ENCODE measurements at regions not wholly inside any gene's neighbourhood (a gene's known extent, or its start where the extent isn't known, plus 50 kb on each side); places are given as distances from the start of the nearest gene placed in this dataset.
"Not testable (repeated sequence)": the region's sequence is repeated elsewhere in the genome, so short reads cannot be mapped to it uniquely, and the experiment has no call there.

GRCh38 chr13:44744880-44745633 is 168.9 kb upstream of the TSC22D1 start:
- DNase-seq, result no peak

DNA sequence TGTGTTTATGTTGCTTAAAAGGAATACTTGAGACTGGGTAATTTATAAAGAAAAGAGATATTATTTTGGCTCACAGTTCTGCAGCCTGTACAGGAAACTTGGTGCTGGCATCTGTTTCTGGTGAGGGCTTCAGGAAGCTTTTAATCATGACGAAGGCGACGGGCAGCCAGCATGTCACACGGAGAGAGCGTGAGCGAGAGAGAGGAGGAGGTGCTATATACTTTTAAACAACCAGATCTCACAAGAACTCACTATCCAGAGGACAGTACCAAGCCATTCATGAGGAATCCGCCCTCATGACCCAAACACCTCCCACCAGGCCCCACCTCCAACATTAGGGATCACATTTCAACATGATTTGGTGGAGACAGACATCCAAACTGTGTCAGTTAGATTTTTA is 163.4 kb upstream of the TSC22D1 start:
- no peak for DNase-seq

DNA sequence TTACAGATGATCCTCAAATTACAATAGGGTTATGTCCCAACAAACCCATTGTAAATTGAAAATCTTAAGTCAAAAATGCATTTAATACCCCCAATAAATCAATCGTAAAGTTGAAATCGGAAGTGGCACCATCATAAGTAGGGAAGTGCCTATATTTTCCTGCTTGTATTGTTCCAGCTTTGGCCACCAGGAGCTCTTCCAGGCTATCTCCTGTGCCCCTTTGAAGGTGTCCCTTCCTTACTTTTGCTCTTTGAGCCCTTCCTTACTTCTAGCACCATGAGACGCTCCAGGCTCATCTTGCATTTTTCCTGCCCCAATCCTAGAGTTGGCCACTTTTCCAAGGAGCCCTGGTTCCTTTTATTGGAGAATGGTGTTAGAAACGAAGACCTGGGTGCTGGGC is 163.0 kb upstream of the TSC22D1 start:
- DNase-seq, result no peak

DNA sequence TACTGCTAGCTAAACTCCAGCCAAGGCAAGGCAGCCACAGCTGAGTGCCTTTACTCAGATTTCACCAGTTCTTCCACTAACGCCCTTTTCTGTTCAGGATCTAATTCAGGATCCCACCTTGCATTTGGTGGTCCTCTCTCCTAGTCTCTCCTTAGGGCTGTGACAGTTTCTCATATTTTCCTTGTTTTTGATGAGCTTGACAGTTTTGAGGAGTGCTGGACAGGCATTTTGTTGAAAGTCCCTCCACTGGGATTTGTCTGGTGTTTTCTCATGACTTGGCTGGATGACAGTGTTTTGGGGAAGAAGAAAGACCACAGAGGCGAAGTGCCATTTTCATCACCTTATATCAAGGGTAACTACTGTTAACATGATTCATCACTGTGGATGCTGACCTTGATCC is 162.3 kb upstream of the TSC22D1 start:
- no peak for DNase-seq

- DNase-seq, result no peak
Observed at GRCh38 chr13:44735806-44736205, 159.7 kb upstream of the TSC22D1 start.

GRCh38 chr13:44734201-44734707 is 158.1 kb upstream of the TSC22D1 start:
- DNase-seq, result no peak

GRCh38 chr13:44732503-44733098 is 156.5 kb upstream of the TSC22D1 start:
- DNase-seq, result no peak

- DNase-seq, result no peak
Observed at GRCh38 chr13:44730851-44731250, 154.7 kb upstream of the TSC22D1 start.

- DNase-seq, result no peak
Observed at GRCh38 chr13:44730099-44730498, 154.0 kb upstream of the TSC22D1 start.

GRCh38 chr13:44727591-44727990 is 151.5 kb upstream of the TSC22D1 start:
- DNase-seq, result not testable (repeated sequence)

DNA sequence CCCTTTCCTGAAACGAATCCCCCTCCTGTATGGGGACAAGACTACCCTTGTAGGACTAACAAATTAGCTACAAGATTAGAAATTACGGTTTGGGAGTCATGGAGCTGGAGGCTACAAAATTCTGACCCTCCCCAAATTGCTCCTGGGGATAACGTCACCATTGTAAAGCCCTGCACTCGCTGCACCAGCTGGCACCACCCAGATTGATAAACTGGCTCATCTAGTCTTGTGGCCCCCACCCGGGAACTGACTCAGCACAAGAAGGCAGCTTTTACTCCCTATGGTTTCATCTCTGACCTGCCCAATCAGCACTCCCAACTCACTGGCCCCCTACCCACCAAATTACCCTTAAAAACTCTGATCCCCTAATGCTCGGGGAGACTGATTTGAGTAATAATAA is 150.6 kb upstream of the TSC22D1 start:
- DNase-seq, result no peak

DNA sequence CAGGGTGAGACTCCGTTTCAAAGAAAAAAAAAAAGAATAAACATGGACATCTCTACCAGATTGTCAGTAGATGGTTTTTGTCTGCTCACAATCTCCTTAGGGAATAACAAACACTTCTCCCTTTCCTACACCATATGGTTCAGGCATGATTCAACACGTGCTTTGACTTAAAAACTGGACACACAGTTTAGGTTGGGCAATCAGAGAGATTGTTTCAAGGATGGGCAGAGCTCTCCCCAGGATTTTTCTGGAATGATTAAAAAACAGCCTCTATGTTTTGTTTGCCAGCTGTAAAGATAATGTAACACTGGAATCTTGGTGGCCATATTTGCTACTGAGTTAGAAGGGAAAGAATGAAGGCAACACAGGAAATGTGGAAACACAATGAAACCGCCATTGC is 150.1 kb upstream of the TSC22D1 start:
- no peak for DNase-seq

DNA sequence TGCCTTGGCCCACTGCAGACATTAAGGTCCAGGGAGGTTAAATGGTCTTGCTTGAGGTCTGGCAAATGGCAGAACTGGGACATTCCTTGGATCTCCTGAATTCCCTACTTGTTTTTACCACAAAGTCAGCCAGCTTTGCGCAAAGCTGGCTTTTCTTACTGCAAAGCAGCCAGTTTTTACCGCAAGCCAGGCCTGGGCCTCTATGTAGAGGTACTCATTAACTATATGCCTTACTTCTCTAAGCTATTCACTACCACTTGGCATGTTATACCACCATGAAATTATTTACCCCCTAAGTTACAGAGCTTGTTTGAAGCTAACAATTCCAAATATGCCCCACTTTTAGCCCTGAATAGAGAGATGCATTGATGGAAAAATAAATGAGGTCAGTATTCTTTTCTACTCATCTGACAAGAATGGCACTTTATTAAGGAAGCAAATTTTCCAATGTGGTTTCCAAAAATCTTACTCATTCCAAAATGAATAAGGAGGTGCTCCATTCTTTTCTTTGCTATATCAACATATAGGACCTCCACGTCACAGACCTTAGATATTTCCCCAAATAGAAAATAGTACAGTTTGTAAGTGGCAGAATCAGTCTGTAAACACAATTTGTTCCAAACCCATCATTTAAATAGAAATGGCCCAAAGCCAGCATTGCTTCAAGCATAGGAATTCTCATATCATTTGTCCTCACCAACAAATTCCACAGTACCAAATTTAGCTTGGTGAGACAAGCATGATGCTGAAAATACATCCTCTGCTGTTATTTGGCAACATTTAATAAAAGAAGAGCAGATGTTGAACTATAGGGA is 143.9 kb upstream of the TSC22D1 start:
- no peak for DNase-seq

DNA sequence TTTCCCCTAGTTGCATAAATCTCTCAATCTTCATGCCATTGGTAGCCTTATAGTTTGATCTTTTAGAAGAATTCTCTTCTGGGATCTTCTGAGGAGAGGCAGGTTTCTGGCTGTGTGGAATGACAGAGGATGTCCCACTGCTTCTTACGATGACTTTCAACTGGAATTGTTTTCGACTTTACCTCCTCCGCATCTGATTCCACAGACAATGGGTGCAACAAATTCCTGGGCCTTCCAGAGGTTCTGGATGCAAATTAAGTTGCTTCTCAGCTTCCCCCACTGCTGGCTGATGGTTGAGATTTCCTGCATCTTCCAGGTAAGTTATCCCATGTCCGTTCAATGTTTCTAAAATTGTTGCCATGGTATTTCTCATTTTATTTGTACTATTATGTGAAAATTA is 142.3 kb upstream of the TSC22D1 start:
- no peak for DNase-seq

DNA sequence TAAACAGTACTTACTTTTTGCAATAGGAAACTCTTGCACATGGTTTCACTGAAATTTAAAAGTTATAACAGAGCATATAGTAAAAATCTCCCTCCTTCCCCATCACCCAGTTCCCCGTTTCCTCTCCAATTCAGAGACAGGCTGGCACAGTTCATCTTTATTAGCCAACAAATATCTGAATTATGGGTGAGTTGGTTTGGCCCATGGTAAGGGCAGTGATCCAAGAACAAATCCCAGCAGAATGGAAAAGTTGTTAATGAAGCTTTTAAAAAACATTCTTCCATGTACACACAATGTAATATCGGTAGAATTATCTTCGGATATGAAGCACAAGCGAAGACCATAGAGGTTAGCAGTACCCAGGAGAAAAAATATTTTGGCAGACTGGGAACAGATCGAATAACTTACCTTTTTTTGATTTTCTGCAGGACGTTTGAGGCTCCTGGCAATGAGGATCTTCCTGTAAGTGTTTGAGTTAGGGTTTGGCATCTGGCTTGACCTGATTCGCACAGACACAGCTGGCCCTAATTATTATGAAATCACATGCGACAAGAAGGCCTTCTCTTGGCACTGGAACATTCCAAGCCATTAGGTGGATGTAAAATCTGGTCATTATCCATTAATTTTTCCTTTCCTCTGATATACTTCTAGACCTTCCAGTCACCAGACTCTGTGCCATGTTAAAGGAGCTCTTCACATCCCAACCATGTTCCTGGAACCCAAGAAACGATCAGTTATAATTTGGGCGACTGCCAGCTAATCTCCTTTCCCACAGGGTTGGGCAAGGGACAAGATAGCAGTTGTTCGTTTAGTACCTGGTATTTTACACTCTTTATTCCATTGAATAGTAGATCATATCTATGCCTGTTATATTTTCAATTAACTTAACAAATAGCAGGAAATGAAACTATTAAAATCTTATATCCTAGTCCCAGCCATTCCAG is 139.4 kb upstream of the TSC22D1 start:
- DNase-seq, result no peak

- no peak for DNase-seq
Observed at GRCh38 chr13:44713788-44714469, 137.8 kb upstream of the TSC22D1 start.

- no peak for DNase-seq
Observed at GRCh38 chr13:44711706-44712105, 135.6 kb upstream of the TSC22D1 start.

DNA sequence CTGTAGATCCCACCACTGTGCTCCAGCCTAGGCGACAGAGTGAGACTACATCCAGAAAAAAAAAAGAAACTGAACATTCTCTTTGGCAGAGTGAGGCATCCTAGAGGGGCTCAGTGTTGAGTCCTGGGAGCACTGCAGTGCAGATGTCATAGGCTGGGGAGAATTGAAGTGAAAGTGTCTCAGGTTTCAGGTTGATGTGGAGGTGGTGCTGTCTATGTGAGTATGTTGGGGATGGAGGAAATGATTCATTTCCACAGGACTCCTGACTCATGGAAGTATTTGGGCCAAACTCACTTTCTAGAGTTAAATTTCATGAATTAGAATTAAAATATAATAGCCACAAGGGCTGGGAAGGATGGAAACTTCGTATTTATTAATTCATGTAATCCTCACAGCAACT is 134.4 kb upstream of the TSC22D1 start:
- no peak for DNase-seq

- DNase-seq, result not testable (repeated sequence)
Observed at GRCh38 chr13:44704811-44705210, 128.7 kb upstream of the TSC22D1 start.

- DNase-seq, result no peak
Observed at GRCh38 chr13:44703371-44703770, 127.2 kb upstream of the TSC22D1 start.

- no peak for DNase-seq
Observed at GRCh38 chr13:44698066-44698465, 121.9 kb upstream of the TSC22D1 start.

- DNase-seq, result no peak
Observed at GRCh38 chr13:44697058-44697457, 120.9 kb upstream of the TSC22D1 start.

Data from stimulated activated naive CD4-positive, alpha-beta T cell (primary cell).